Body of pancreas (tissue), 4 donors: ENCODE measurements at regions not wholly inside any gene's neighbourhood (a gene's known extent, or its start where the extent isn't known, plus 50 kb on each side); places are given as distances from the start of the nearest gene placed in this dataset.

Experiments used
- ATAC-seq: fragments of 150-250 bp; one replicate; pipeline ENCODE4 v1.9.1; 2016
- DNase-seq, 4 donors: peaks; one replicate each; pipeline ENCODE4 v3.0.0-alpha.2; 2019
- H3K27ac ChIP-seq, 4 donors: fragments of 200-600 bp; sonication (generic); 1 replicate in 3 of 4; 2 replicates in 1 of 4; pipeline versions ENCODE4 v1.5.1 to v1.6.1; 2016 to 2019; ENCODE audit warnings: mild to moderate bottlenecking in 1 of 4, mixed read lengths in 1 of 4, moderate library complexity in 1 of 4
- H3K27me3 ChIP-seq, 2 donors: fragments of 200-600 bp; sonication (generic); one replicate each; pipeline ENCODE4 v1.6.0; 2016; ENCODE audit warnings: mild to moderate bottlenecking in 1 of 2
- H3K36me3 ChIP-seq, 2 donors: fragments of 200-600 bp; sonication (generic); replicated peaks in 1 of 2; 2 replicates each; pipeline ENCODE4 v1.5.1; 2016; ENCODE audit warnings: low read depth in 2 of 2; ENCODE audit not compliant: insufficient read depth in 1 of 2
- H3K4me1 ChIP-seq: fragments of 200-600 bp; sonication (generic); one replicate; pipeline ENCODE4 v1.6.0; 2016
- H3K4me3 ChIP-seq, 2 donors: fragments of 200-600 bp; sonication (generic); 1 replicate in 1 of 2; 2 replicates in 1 of 2; pipeline ENCODE4 v1.5.1; 2016 to 2019
- H3K9me3 ChIP-seq, 3 donors: fragments of 200-600 bp; sonication (generic); 1 replicate in 2 of 3; 2 replicates in 1 of 3; pipeline ENCODE4 v1.5.1; 2016
- POLR2A ChIP-seq, 3 donors: fragments of 450-650 bp; IDR thresholded peaks; one replicate each; pipeline ENCODE4 v1.6.1; 2016; ENCODE audit warnings: antibody characterized with exemption in 3 of 3, mild to moderate bottlenecking in 2 of 3
- WGBS, 2 donors: methylation state at CpG; one replicate each; pipeline ENCODE4 v1.1.5; 2017; 5-methylcytosine and 5-hydroxymethylcytosine counted together
- intact Hi-C: fragments of 100-400 bp; cut with DNase I; formaldehyde crosslinking; loops from one replicate; pipeline ENCODE4 v1.15.1; 2023
- TF ChIP-seq, protein P1 (sequence below), 7 experiments: fragments of 450-650 bp in 4 of 7; fragments of 200-600 bp in 3 of 7; sonication (generic) in 3 of 7; IDR thresholded peaks; one replicate each; pipeline ENCODE4 v1.5.1; 2016 to 2019; ENCODE audit warnings: antibody characterized with exemption in 7 of 7

DNA sequence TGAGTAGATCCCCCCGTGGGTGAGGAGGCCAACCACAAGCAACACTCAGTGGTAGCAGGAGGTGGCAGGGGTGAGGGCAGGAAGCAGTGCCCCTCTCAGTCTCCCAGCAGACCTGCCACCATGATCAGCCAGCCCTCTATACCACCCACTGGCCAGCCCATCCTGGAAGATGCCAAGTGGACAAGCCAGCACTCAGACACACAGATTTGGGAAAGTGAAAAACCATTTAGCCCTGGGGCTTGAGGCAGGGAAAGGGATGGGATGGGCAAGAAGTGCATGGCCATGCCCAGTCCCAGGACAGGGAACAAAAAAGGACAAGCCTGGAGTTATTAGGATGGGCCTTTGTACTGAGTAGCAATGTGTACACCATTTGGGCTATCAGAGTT, 76.9 kb downstream of the HFE start:
- Histone ChIP-seq H3K4me1 (peaks cover 15% of the 10 kb centered on the region), H3K27me3 (no peaks in the 10 kb centered on the region), H3K36me3 (no peaks in the 10 kb centered on the region), H3K9me3 (no peaks in the 10 kb centered on the region), H3K27ac (no peak overlapping the region), H3K4me3 (no peak overlapping the region)
- ATAC-seq (no peak), DNase-seq (no peak)
- 36 to 53% methylated on average over 1 of the region's 1 CpG for WGBS, 2 donors
- intact Hi-C loops: no loop called here
- TF ChIP-seq, protein P1, sequence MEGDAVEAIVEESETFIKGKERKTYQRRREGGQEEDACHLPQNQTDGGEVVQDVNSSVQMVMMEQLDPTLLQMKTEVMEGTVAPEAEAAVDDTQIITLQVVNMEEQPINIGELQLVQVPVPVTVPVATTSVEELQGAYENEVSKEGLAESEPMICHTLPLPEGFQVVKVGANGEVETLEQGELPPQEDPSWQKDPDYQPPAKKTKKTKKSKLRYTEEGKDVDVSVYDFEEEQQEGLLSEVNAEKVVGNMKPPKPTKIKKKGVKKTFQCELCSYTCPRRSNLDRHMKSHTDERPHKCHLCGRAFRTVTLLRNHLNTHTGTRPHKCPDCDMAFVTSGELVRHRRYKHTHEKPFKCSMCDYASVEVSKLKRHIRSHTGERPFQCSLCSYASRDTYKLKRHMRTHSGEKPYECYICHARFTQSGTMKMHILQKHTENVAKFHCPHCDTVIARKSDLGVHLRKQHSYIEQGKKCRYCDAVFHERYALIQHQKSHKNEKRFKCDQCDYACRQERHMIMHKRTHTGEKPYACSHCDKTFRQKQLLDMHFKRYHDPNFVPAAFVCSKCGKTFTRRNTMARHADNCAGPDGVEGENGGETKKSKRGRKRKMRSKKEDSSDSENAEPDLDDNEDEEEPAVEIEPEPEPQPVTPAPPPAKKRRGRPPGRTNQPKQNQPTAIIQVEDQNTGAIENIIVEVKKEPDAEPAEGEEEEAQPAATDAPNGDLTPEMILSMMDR (IDR thresholded peaks at IDR 0.05): no peak
- TF ChIP-seq POLR2A (IDR thresholded peaks at IDR 0.05): no peak

DNA sequence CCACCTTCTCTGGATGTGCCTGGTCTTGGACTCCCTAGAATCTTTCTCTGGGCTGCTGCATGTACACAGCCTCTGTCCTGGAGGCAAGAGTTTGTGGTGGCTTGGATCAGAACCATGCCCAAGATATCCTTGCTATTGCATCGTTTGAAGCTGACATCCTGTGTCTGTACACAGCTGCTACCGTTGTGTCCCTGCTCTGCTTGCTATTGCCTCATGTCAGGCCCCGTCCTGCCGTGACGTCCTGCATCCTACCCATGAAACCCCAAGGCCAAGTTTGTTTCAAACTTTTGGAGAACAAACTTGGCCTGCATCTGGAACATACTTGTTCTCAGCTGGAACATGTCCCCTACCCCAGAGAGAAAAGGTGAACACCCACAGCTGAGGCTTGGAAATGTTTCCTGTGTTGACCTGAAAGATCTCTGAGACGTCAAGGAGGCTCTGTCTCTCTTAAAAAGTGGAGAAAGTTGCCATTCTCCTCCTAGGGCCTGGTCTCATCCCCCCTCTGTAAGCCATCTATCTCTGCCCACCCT, 78.1 kb downstream of the HFE start:
- peaks cover 9% of the 10 kb centered on the region for H3K4me1 ChIP-seq
- no peak for DNase-seq
- H3K9me3 ChIP-seq: no peaks in the 10 kb centered on the region
- TF ChIP-seq POLR2A (IDR thresholded peaks at IDR 0.05): no peak
- TF ChIP-seq, protein P1 (IDR thresholded peaks at IDR 0.05): no peak
- intact Hi-C loops: no loop called here
- no peaks in the 10 kb centered on the region for H3K36me3 ChIP-seq
- 66 to 70% methylated on average over 6 of the region's 6 CpGs for WGBS, 2 donors
- H3K27ac ChIP-seq: no peak overlapping the region
- no peaks in the 10 kb centered on the region for H3K27me3 ChIP-seq
- ATAC-seq: no peak
- no peak overlapping the region for H3K4me3 ChIP-seq

DNA sequence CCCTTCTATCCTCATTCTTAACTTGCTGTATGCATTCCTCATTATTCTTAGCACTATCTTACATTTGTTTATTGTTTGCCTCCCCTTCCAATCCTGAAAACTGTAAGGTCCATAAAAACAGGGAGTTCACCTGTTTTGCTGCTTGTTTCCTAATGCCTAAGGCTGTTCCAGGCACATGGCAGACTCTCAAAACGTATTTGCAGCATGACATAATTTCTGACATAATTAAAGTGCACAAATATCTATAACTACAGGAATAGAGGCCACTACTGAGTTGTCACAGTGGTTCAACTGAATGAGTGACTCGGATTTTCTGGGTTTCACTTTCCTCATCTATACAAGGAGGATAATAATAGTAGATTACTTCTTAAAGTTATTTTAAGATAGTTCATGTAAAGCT, 83.0 kb downstream of the HFE start:
- WGBS, 2 donors: 47 to 53% methylated on average over 2 of the region's 2 CpGs
- DNase-seq (no peak), ATAC-seq (no peak)
- Histone ChIP-seq H3K27ac (peak overlapping the region in 2 of 4 donors; percentile 13 to 53), H3K4me3 (no peak overlapping the region), H3K9me3 (no peaks in the 10 kb centered on the region), H3K36me3 (no peaks in the 10 kb centered on the region), H3K4me1 (peaks cover 12% of the 10 kb centered on the region), H3K27me3 (no peaks in the 10 kb centered on the region)
- intact Hi-C loops: no loop called here
- TF ChIP-seq, protein P1 (IDR thresholded peaks at IDR 0.05): no peak
- no peak for TF ChIP-seq POLR2A (IDR thresholded peaks at IDR 0.05)

DNA sequence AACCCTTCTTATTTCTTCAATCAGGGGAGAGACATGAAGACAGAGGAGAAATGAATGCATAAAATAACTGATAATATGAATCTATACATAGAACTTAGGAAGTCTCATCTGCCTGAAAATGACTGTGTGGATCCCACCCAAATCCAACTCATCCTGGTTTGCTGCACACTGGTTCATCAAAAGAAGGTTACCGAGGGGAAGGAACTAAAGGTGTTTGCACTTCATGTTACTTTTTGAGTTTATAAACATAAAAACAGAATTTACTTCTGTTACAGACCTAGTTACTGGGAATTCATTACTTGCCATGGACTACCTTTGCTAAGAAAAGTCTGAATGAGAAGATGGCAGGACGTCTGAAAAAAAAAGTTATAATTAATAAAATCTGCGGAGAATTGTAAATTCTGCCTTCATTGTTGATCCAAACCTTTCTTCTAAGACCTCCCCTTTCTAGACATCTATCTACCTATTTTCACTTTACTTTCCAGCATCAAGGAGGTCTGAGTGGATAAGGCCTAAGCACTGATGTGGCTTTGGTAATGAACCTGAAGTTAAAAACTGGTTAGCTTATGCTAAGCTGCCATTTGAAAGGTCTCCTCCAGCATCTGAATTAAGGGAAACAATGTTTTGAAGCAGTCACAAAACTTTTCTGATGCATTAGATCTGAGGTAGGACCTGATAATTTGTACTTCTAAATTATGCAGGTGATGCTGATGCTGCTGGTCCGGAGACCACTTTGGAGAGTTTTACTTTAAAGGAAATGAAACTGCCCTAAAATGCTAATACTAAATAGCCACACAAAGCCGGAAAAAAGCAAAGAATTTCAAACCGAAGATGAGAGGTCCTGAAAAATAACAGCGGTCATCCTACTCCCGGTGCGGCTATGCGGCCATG, 84.0 kb downstream of the HFE start:
- peaks cover 12% of the 10 kb centered on the region for H3K4me1 ChIP-seq
- H3K27ac ChIP-seq: peak overlapping the region; percentile 74 to 93 (median 90)
- H3K36me3 ChIP-seq: no peaks in the 10 kb centered on the region
- H3K9me3 ChIP-seq: no peaks in the 10 kb centered on the region
- DNase-seq (no peak), ATAC-seq (no peak)
- 38 to 41% methylated on average over 10 of the region's 10 CpGs for WGBS, 2 donors
- intact Hi-C loops: no loop called here
- H3K4me3 ChIP-seq: peak overlapping the region; percentile 30 to 38
- no peak for TF ChIP-seq POLR2A (IDR thresholded peaks at IDR 0.05)
- TF ChIP-seq, protein P1 (IDR thresholded peaks at IDR 0.05): no peak
- H3K27me3 ChIP-seq: no peaks in the 10 kb centered on the region
